H9 (cell line): ENCODE measurements at regions not wholly inside any gene's neighbourhood (a gene's known extent, or its start where the extent isn't known, plus 50 kb on each side); places are given as distances from the start of the nearest gene placed in this dataset.

ENCODE experiments used
- DNase-seq: peaks from one replicate; pipeline ENCODE4 v3.0.0-alpha.2; 2017
- H2AFZ ChIP-seq: one replicate; pipeline ENCODE4 v1.6.1; 2013; ENCODE audit warnings: mild to moderate bottlenecking, low read length, control low read depth, moderate library complexity
- H2AK5ac ChIP-seq: 2 replicates; pipeline ENCODE4 v1.6.1; 2013; ENCODE audit warnings: low read length, control low read depth, mixed read lengths; ENCODE audit not compliant: insufficient read length
- H2BK120ac ChIP-seq: one replicate; pipeline ENCODE4 v1.6.1; 2013; ENCODE audit warnings: low read depth, mild to moderate bottlenecking, low read length, control low read depth, inconsistent platforms; ENCODE audit not compliant: poor library complexity, severe bottlenecking
- H2BK12ac ChIP-seq: 2 replicates; pipeline ENCODE4 v1.6.1; 2013; ENCODE audit warnings: low read length, control low read depth, mixed read lengths, low read depth; ENCODE audit not compliant: insufficient read length
- H2BK15ac ChIP-seq: 2 replicates; pipeline ENCODE4 v1.6.1; 2013; ENCODE audit warnings: low read depth, low read length, control low read depth
- H2BK20ac ChIP-seq: one replicate; pipeline ENCODE4 v1.6.1; 2013; ENCODE audit warnings: low read depth, mild to moderate bottlenecking, low read length, control low read depth, inconsistent platforms; ENCODE audit not compliant: poor library complexity, severe bottlenecking
- H2BK5ac ChIP-seq: 2 replicates; pipeline ENCODE4 v1.6.1; 2013; ENCODE audit warnings: low read length, control low read depth, mixed read lengths; ENCODE audit not compliant: insufficient read length
- H3K14ac ChIP-seq: 2 replicates; pipeline ENCODE4 v1.6.1; 2013; ENCODE audit warnings: low read length, control low read depth; ENCODE audit not compliant: insufficient read depth
- H3K18ac ChIP-seq: 2 replicates; pipeline ENCODE4 v1.6.1; 2013; ENCODE audit warnings: low read depth, mild to moderate bottlenecking, mixed read lengths, low read length, control low read depth; ENCODE audit not compliant: insufficient read length
- H3K23ac ChIP-seq: 2 replicates; pipeline ENCODE4 v1.6.1; 2013; ENCODE audit warnings: low read length, control low read depth, mixed read lengths, low read depth; ENCODE audit not compliant: insufficient read length
- H3K23me2 ChIP-seq: 2 replicates; pipeline ENCODE4 v1.6.1; 2013; ENCODE audit warnings: low read depth, mild to moderate bottlenecking, mixed read lengths, low read length, control low read depth; ENCODE audit not compliant: insufficient read length, poor library complexity, severe bottlenecking
- H3K27ac ChIP-seq: 2 replicates; pipeline ENCODE4 v1.5.1; 2013; ENCODE audit warnings: low read length, control low read depth, mixed read lengths, low read depth; ENCODE audit not compliant: insufficient read length
- H3K27me3 ChIP-seq: 2 replicates; pipeline ENCODE4 v1.6.1; 2013; ENCODE audit warnings: low read length, control low read depth, inconsistent platforms; ENCODE audit not compliant: insufficient read depth
- H3K4ac ChIP-seq: 2 replicates; pipeline ENCODE4 v1.6.1; 2013; ENCODE audit warnings: low read depth, mild to moderate bottlenecking, control low read depth, inconsistent platforms, low read length, moderate library complexity
- H3K4me1 ChIP-seq: 2 replicates; pipeline ENCODE4 v1.6.1; 2013; ENCODE audit warnings: low read length, control low read depth, inconsistent platforms; ENCODE audit not compliant: insufficient read depth
- H3K4me2 ChIP-seq: 2 replicates; pipeline ENCODE4 v1.6.1; 2013; ENCODE audit warnings: low read length, control low read depth, mixed read lengths; ENCODE audit not compliant: insufficient read length, insufficient read depth
- H3K56ac ChIP-seq: 2 replicates; pipeline ENCODE4 v1.6.1; 2013; ENCODE audit warnings: low read depth, mild to moderate bottlenecking, mixed read lengths, low read length, control low read depth; ENCODE audit not compliant: insufficient read length
- H3K79me1 ChIP-seq: 2 replicates; pipeline ENCODE4 v1.6.1; 2013; ENCODE audit warnings: low read depth, mild to moderate bottlenecking, moderate library complexity, low read length, control low read depth, inconsistent platforms; ENCODE audit not compliant: insufficient read depth, poor library complexity, severe bottlenecking
- H3K79me2 ChIP-seq: 2 replicates; pipeline ENCODE4 v1.6.1; 2013; ENCODE audit warnings: low read length, control low read depth, inconsistent platforms; ENCODE audit not compliant: insufficient read depth
- H3K9ac ChIP-seq: 2 replicates; pipeline ENCODE4 v1.6.1; 2013; ENCODE audit warnings: low read length, control low read depth, mixed read lengths; ENCODE audit not compliant: insufficient read length; ENCODE audit errors: extremely low read depth
- H3K9me3 ChIP-seq: one replicate; pipeline ENCODE4 v1.6.1; 2013; ENCODE audit warnings: low read depth, low read length, inconsistent platforms; ENCODE audit not compliant: control insufficient read depth
- H3T11ph ChIP-seq: one replicate; pipeline ENCODE4 v1.6.1; 2013; ENCODE audit warnings: mild to moderate bottlenecking, low read length, control low read depth, inconsistent platforms
- H4K20me1 ChIP-seq: one replicate; pipeline ENCODE4 v1.6.1; 2013; ENCODE audit not compliant: control insufficient read depth, insufficient read length, insufficient read depth
- H4K5ac ChIP-seq: 2 replicates; pipeline ENCODE4 v1.6.1; 2013; ENCODE audit warnings: low read depth, mild to moderate bottlenecking, mixed read lengths, low read length, control low read depth; ENCODE audit not compliant: insufficient read length
- H4K8ac ChIP-seq: replicated peaks from 2 replicates; pipeline ENCODE4 v1.6.1; 2013; ENCODE audit warnings: low read length, control low read depth, mixed read lengths, low read depth; ENCODE audit not compliant: insufficient read length
- H4K91ac ChIP-seq: 2 replicates; pipeline ENCODE4 v1.6.1; 2013; ENCODE audit warnings: low read depth, mild to moderate bottlenecking, moderate library complexity, mixed read lengths, low read length, control low read depth; ENCODE audit not compliant: insufficient read length
- H3K27ac Mint-ChIP-seq, 3 experiments: 2 replicates in 2 of 3; 3 replicates in 1 of 3; pipeline ENCODE4 v1.8.0; 2020 to 2021; ENCODE audit warnings: mixed read lengths in 3 of 3, mild to moderate bottlenecking in 1 of 3, moderate library complexity in 1 of 3
- H3K27me3 Mint-ChIP-seq: 2 replicates; pipeline ENCODE4 v1.8.0; 2021; ENCODE audit warnings: low read depth, mild to moderate bottlenecking, moderate library complexity, mixed read lengths
- H3K36me3 Mint-ChIP-seq, 3 experiments: 2 replicates in 2 of 3; 3 replicates in 1 of 3; pipeline ENCODE4 v1.8.0; 2020 to 2021; ENCODE audit warnings: low read depth in 3 of 3, mixed read lengths in 3 of 3; ENCODE audit not compliant: insufficient read depth in 1 of 3
- H3K4me1 Mint-ChIP-seq, 2 experiments: 2 replicates each; pipeline ENCODE4 v1.8.0; 2020; ENCODE audit warnings: mixed read lengths in 2 of 2
- H3K4me3 Mint-ChIP-seq, 2 experiments: 2 replicates in 1 of 2; 3 replicates in 1 of 2; pipeline ENCODE4 v1.8.0; 2020 to 2021; ENCODE audit warnings: mild to moderate bottlenecking in 2 of 2, mixed read lengths in 2 of 2, moderate library complexity in 1 of 2
- H3K9me3 Mint-ChIP-seq, 2 experiments: 2 replicates in 1 of 2; 3 replicates in 1 of 2; pipeline ENCODE4 v1.8.0; 2020; ENCODE audit warnings: mild to moderate bottlenecking in 2 of 2, mixed read lengths in 2 of 2, moderate library complexity in 1 of 2
- WGBS: extraction: QIAGEN DNeasy Blood & Tissue Kit; methylation state at CpG from one replicate; pipeline ENCODE4 v1.1.7; 2013; ENCODE audit warnings: missing lambda C conversion rate, low lambda C conversion rate, mixed read lengths; ENCODE audit not compliant: insufficient read length; ENCODE audit errors: extremely low coverage; 5-methylcytosine and 5-hydroxymethylcytosine counted together
- TF ChIP-seq, protein P1 (sequence below): fragments of 200-600 bp; sonication (generic); conservative IDR thresholded peaks from 3 replicates; pipeline ENCODE4 v1.8.0; 2021; ENCODE audit warnings: antibody characterized with exemption, mild to moderate bottlenecking

DNA sequence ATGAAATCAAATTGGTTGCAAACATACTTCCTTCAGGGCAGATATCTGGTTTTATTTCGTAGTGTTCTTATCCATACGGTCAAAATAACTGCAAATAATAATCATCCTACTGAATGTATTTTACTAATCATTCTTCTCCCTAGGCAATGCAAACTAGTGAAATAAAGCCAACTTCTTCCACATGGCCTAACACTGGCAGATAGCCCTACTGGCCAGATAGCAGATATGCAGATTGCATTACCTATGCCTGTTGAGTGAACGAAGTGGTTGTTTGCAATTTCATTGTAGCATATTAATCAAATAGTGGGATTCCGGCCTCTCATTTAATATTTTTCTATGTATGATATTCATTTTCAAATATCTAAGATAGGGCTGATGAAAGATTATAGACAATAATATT lies 116.2 kb downstream of the CENPF start:
- Histone ChIP-seq H3K18ac (no peak overlapping the region), H4K20me1 (no peaks in the 10 kb centered on the region), H3T11ph (no peak overlapping the region), H4K91ac (no peak overlapping the region), H3K23me2 (no peaks in the 10 kb centered on the region), H2BK120ac (no peak overlapping the region), H3K9me3 (no peaks in the 10 kb centered on the region), H3K4me1 (no peaks in the 10 kb centered on the region), H3K4me2 (no peak overlapping the region), H2BK5ac (no peak overlapping the region), H3K4ac (no peak overlapping the region), H3K9ac (no peak overlapping the region), H3K56ac (no peak overlapping the region), H2AK5ac (no peak overlapping the region), H3K79me1 (no peaks in the 10 kb centered on the region), H3K14ac (no peak overlapping the region), H2BK20ac (no peak overlapping the region), H4K5ac (no peak overlapping the region), H3K23ac (no peak overlapping the region), H3K27me3 (no peaks in the 10 kb centered on the region), H2BK15ac (no peak overlapping the region), H2AFZ (no peak overlapping the region), H3K79me2 (no peaks in the 10 kb centered on the region), H3K27ac (no peak overlapping the region), H2BK12ac (no peak overlapping the region), H4K8ac (no peak overlapping the region)
- H3K27me3 Mint-ChIP-seq = no peaks in the 10 kb centered on the region
- peaks cover 0 to 2% (median 0%) of the 10 kb centered on the region in 3 experiments; a peak in 1 of 7 replicates for H3K36me3 Mint-ChIP-seq
- DNase-seq = no peak
- H3K9me3 Mint-ChIP-seq = peaks cover 2 to 7% of the 10 kb centered on the region in 2 experiments; a peak in 2 of 5 replicates
- WGBS = no CpG with 5 or more reads among the region's 4 CpGs
- TF ChIP-seq, protein P1, sequence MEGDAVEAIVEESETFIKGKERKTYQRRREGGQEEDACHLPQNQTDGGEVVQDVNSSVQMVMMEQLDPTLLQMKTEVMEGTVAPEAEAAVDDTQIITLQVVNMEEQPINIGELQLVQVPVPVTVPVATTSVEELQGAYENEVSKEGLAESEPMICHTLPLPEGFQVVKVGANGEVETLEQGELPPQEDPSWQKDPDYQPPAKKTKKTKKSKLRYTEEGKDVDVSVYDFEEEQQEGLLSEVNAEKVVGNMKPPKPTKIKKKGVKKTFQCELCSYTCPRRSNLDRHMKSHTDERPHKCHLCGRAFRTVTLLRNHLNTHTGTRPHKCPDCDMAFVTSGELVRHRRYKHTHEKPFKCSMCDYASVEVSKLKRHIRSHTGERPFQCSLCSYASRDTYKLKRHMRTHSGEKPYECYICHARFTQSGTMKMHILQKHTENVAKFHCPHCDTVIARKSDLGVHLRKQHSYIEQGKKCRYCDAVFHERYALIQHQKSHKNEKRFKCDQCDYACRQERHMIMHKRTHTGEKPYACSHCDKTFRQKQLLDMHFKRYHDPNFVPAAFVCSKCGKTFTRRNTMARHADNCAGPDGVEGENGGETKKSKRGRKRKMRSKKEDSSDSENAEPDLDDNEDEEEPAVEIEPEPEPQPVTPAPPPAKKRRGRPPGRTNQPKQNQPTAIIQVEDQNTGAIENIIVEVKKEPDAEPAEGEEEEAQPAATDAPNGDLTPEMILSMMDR = peak; percentile 51
- no peaks in the 10 kb centered on the region for H3K4me1 Mint-ChIP-seq
- H3K4me3 Mint-ChIP-seq = no peak overlapping the region
- no peak overlapping the region for H3K27ac Mint-ChIP-seq
